Mesothelial cell of epicardium (in vitro differentiated cells): ENCODE measurements at regions not wholly inside any gene's neighbourhood (a gene's known extent, or its start where the extent isn't known, plus 50 kb on each side); places are given as distances from the start of the nearest gene placed in this dataset.

Experiments
- DNase-seq, 2 experiments: peaks; one replicate each; pipeline ENCODE4 v3.0.0; 2021; ENCODE audit warnings: low spot score in 2 of 2; ENCODE audit not compliant: unreplicated experiment in 2 of 2
- H3K27ac Mint-ChIP-seq: 2 replicates; pipeline ENCODE4 v1.8.0; 2021; ENCODE audit warnings: mixed read lengths
- H3K27me3 Mint-ChIP-seq: 2 replicates; pipeline ENCODE4 v1.8.0; 2021; ENCODE audit warnings: low read depth, mixed read lengths
- H3K36me3 Mint-ChIP-seq: 2 replicates; pipeline ENCODE4 v1.8.0; 2021; ENCODE audit warnings: mixed read lengths
- H3K4me1 Mint-ChIP-seq: 2 replicates; pipeline ENCODE4 v1.8.0; 2021; ENCODE audit warnings: mixed read lengths
- H3K4me3 Mint-ChIP-seq: 2 replicates; pipeline ENCODE4 v1.8.0; 2021; ENCODE audit warnings: mild to moderate bottlenecking, moderate library complexity, mixed read lengths
- H3K9me3 Mint-ChIP-seq: 2 replicates; pipeline ENCODE4 v1.8.0; 2021; ENCODE audit warnings: mixed read lengths
- CTCF ChIP-seq: fragments of 200-600 bp; sonication (generic); IDR thresholded peaks from one replicate; pipeline ENCODE4 v1.5.0; 2021; ENCODE audit warnings: antibody characterized with exemption; ENCODE audit not compliant: unreplicated experiment

GRCh38 chr16:73746554-73746953 is 550.1 kb upstream of the PSMD7 start:
- peaks cover 4% of the 10 kb centered on the region for H3K4me1 Mint-ChIP-seq

GRCh38 chr16:73743665-73744496 is 552.7 kb upstream of the PSMD7 start:
- no peak overlapping the region for H3K4me3 Mint-ChIP-seq
- H3K4me1 Mint-ChIP-seq: no peaks in the 10 kb centered on the region
- DNase-seq: no peak
- no peak for TF ChIP-seq CTCF
- peaks cover 32% of the 10 kb centered on the region for H3K27me3 Mint-ChIP-seq
- peaks cover 11% of the 10 kb centered on the region for H3K9me3 Mint-ChIP-seq
- no peaks in the 10 kb centered on the region for H3K36me3 Mint-ChIP-seq
- H3K27ac Mint-ChIP-seq: no peak overlapping the region

More at GRCh38 chr16:73746554-73746953, 550.1 kb upstream of the PSMD7 start:
- H3K36me3 Mint-ChIP-seq: no peaks in the 10 kb centered on the region
- no peak for TF ChIP-seq CTCF
- H3K27me3 Mint-ChIP-seq: peaks cover 13% of the 10 kb centered on the region
- peaks cover 12% of the 10 kb centered on the region for H3K9me3 Mint-ChIP-seq
- H3K4me3 Mint-ChIP-seq: no peak overlapping the region
- no peak overlapping the region for H3K27ac Mint-ChIP-seq
- DNase-seq: no peak

- Mint-ChIP-seq H3K9me3 (peaks cover 3% of the 10 kb centered on the region), H3K36me3 (no peaks in the 10 kb centered on the region), H3K27ac (no peak overlapping the region), H3K27me3 (peaks cover 47% of the 10 kb centered on the region), H3K4me3 (no peak overlapping the region), H3K4me1 (peaks cover 8% of the 10 kb centered on the region)
- no peak for TF ChIP-seq CTCF
- no peak for DNase-seq
Observed at GRCh38 chr16:73739049-73739769, 557.4 kb upstream of the PSMD7 start.

GRCh38 chr16:73738266-73738665 is 558.3 kb upstream of the PSMD7 start:
- TF ChIP-seq CTCF: no peak
- Mint-ChIP-seq H3K36me3 (no peaks in the 10 kb centered on the region), H3K27me3 (peaks cover 47% of the 10 kb centered on the region), H3K9me3 (peaks cover 3% of the 10 kb centered on the region), H3K4me1 (peaks cover 8% of the 10 kb centered on the region), H3K4me3 (no peak overlapping the region), H3K27ac (no peak overlapping the region)
- no peak for DNase-seq

- Mint-ChIP-seq H3K27ac (no peak overlapping the region), H3K27me3 (peaks cover 45% of the 10 kb centered on the region), H3K9me3 (peaks cover 7% of the 10 kb centered on the region), H3K4me3 (no peak overlapping the region), H3K36me3 (no peaks in the 10 kb centered on the region), H3K4me1 (peaks cover 8% of the 10 kb centered on the region)
- no peak for TF ChIP-seq CTCF
- DNase-seq: no peak
Observed at GRCh38 chr16:73737637-73738036, 559.0 kb upstream of the PSMD7 start.
